ENCODE measurements at regions not wholly inside any gene's neighbourhood (a gene's known extent, or its start where the extent isn't known, plus 50 kb on each side); places are given as distances from the start of the nearest gene placed in this dataset.

- no peak for DNase-seq
- no peak for ATAC-seq
- intact Hi-C loops (cut with micrococcal nuclease) = no loop called here
Measured at GRCh38 chr7:35993113-35993512, 159.9 kb upstream of the EEPD1 start.

GRCh38 chr7:35993676-35994606 is 159.1 kb upstream of the EEPD1 start:
- ATAC-seq (peak; percentile 35), DNase-seq (no peak)
- intact Hi-C loops (cut with micrococcal nuclease) = no loop called here

GRCh38 chr7:35995334-35995733 is 157.7 kb upstream of the EEPD1 start:
- no peak for ATAC-seq
- no peak for DNase-seq
- intact Hi-C loops (cut with micrococcal nuclease) = no loop called here

GRCh38 chr7:35998481-35998880 is 154.6 kb upstream of the EEPD1 start:
- DNase-seq (no peak), ATAC-seq (no peak)
- intact Hi-C loops (cut with micrococcal nuclease) = no loop called here

- ATAC-seq = no peak
- DNase-seq = no peak
- intact Hi-C loops (cut with micrococcal nuclease) = no loop called here
Measured at GRCh38 chr7:36001546-36001945, 151.5 kb upstream of the EEPD1 start.

- ATAC-seq (no peak), DNase-seq (no peak)
- intact Hi-C loops (cut with micrococcal nuclease) = no loop called here
Measured at GRCh38 chr7:36002900-36003299, 150.2 kb upstream of the EEPD1 start.

- DNase-seq (no peak), ATAC-seq (no peak)
- intact Hi-C loops (cut with micrococcal nuclease) = no loop called here
Measured at GRCh38 chr7:36003343-36003742, 149.7 kb upstream of the EEPD1 start.

GRCh38 chr7:36005293-36005692 is 147.8 kb upstream of the EEPD1 start:
- ATAC-seq (no peak), DNase-seq (no peak)
- intact Hi-C loops (cut with micrococcal nuclease) = no loop called here

- intact Hi-C loops (cut with micrococcal nuclease) = no loop called here
- DNase-seq (no peak), ATAC-seq (no peak)
Measured at GRCh38 chr7:36005876-36006275, 147.2 kb upstream of the EEPD1 start.

- no peak for DNase-seq
- intact Hi-C loops (cut with micrococcal nuclease) = no loop called here
- ATAC-seq = no peak
Measured at GRCh38 chr7:36006636-36007229, 146.3 kb upstream of the EEPD1 start.

GRCh38 chr7:36010656-36011587 is 142.1 kb upstream of the EEPD1 start:
- DNase-seq (no peak), ATAC-seq (no peak)
- intact Hi-C loops (cut with micrococcal nuclease) = no loop called here

GRCh38 chr7:36011588-36011965 is 141.5 kb upstream of the EEPD1 start:
- intact Hi-C loops (cut with micrococcal nuclease) = no loop called here
- DNase-seq (no peak), ATAC-seq (no peak)

GRCh38 chr7:36013246-36014014 is 139.6 kb upstream of the EEPD1 start:
- ATAC-seq (no peak), DNase-seq (no peak)
- intact Hi-C loops (cut with micrococcal nuclease) = no loop called here

- no peak for DNase-seq
- intact Hi-C loops (cut with micrococcal nuclease) = no loop called here
- ATAC-seq = no peak
Measured at GRCh38 chr7:36014961-36015360, 138.1 kb upstream of the EEPD1 start.

- DNase-seq (no peak), ATAC-seq (no peak)
- intact Hi-C loops (cut with micrococcal nuclease) = no loop called here
Measured at GRCh38 chr7:36015733-36016132, 137.3 kb upstream of the EEPD1 start.

GRCh38 chr7:36016648-36017047 is 136.4 kb upstream of the EEPD1 start:
- ATAC-seq (no peak), DNase-seq (no peak)
- intact Hi-C loops (cut with micrococcal nuclease) = no loop called here

- DNase-seq (no peak), ATAC-seq (no peak)
- intact Hi-C loops (cut with micrococcal nuclease) = no loop called here
Measured at GRCh38 chr7:36017111-36017510, 135.9 kb upstream of the EEPD1 start.

- DNase-seq = no peak
- ATAC-seq = no peak
- intact Hi-C loops (cut with micrococcal nuclease) = no loop called here
Measured at GRCh38 chr7:36018816-36019484, 134.1 kb upstream of the EEPD1 start.

GRCh38 chr7:36019538-36019937 is 133.5 kb upstream of the EEPD1 start:
- intact Hi-C loops (cut with micrococcal nuclease) = no loop called here
- no peak for ATAC-seq

More at GRCh38 chr7:36019538-36019937, 133.5 kb upstream of the EEPD1 start:
- DNase-seq = no peak
